NT2/D1 (cell line): ENCODE measurements at regions not wholly inside any gene's neighbourhood (a gene's known extent, or its start where the extent isn't known, plus 50 kb on each side); places are given as distances from the start of the nearest gene placed in this dataset.
"Not testable (repeated sequence)": the region's sequence is repeated elsewhere in the genome, so short reads cannot be mapped to it uniquely, and the experiment has no call there.

Experiments
- DNase-seq: peaks from one replicate; pipeline ENCODE4 v3.0.0-alpha.2; 2011; ENCODE audit warnings: low read depth, low spot score
- H3K27me3 ChIP-seq: 2 replicates; pipeline ENCODE4 v1.6.0; 2011; ENCODE audit warnings: mild to moderate bottlenecking; ENCODE audit not compliant: insufficient read length, insufficient read depth
- H3K36me3 ChIP-seq: 2 replicates; pipeline ENCODE4 v1.6.1; 2011; ENCODE audit warnings: mild to moderate bottlenecking, low read length, mixed read lengths; ENCODE audit not compliant: insufficient read depth, insufficient read length
- H3K4me1 ChIP-seq: 2 replicates; pipeline ENCODE4 v1.5.1; 2011; ENCODE audit not compliant: insufficient read depth, insufficient read length
- H3K4me3 ChIP-seq: 2 replicates; pipeline ENCODE4 v1.5.1; 2011; ENCODE audit warnings: low read depth; ENCODE audit not compliant: insufficient read length
- H3K9ac ChIP-seq: 2 replicates; pipeline ENCODE4 v1.6.0; 2011; ENCODE audit warnings: low read depth; ENCODE audit not compliant: insufficient read length
- H3K9me3 ChIP-seq: 2 replicates; pipeline ENCODE4 v1.5.1; 2011; ENCODE audit warnings: mild to moderate bottlenecking, low read length; ENCODE audit not compliant: insufficient read depth
- SUZ12 ChIP-seq: IDR thresholded peaks from 2 replicates; pipeline ENCODE4 v1.6.1; 2011; ENCODE audit not compliant: insufficient read length, insufficient read depth; ENCODE audit errors: extremely low read depth
- YY1 ChIP-seq: IDR thresholded peaks from 2 replicates; pipeline ENCODE4 v1.6.1; 2011; ENCODE audit not compliant: insufficient read length, insufficient read depth
- ZNF274 ChIP-seq: IDR thresholded peaks from 2 replicates; pipeline ENCODE4 v1.6.1; 2011; ENCODE audit warnings: mild to moderate bottlenecking, low read depth, low read length

DNA sequence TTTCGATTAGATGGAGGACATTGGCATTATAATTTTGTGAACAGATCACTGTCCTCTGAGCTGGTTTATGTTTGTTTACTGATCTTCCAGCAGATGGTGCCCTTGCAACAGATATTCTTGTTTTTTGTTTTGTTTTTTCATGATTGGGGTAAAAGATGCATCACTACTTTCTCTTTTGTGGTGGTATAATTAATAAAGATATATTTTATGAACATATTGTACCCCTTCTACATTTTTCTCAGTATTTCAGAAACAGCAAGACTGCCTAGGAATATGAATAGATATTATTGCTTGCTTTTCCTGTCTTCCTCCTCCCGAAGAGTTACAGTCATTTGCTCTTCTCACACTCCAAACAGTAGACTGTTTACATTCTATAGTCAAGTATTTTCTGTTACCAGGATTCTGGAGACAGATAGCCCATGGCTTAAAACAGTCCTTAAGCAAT lies 905.2 kb downstream of the TRAM1L1 start:
- H3K4me1 ChIP-seq = no peaks in the 10 kb centered on the region
- no peak overlapping the region for H3K9ac ChIP-seq
- no peaks in the 10 kb centered on the region for H3K36me3 ChIP-seq
- H3K27me3 ChIP-seq = no peaks in the 10 kb centered on the region
- no peak overlapping the region for H3K4me3 ChIP-seq
- H3K9me3 ChIP-seq = no peaks in the 10 kb centered on the region
- no peak for DNase-seq
- TF ChIP-seq YY1 (no peak), SUZ12 (no peak), ZNF274 (no peak)

GRCh38 chr4:116151371-116151770 lies 934.0 kb downstream of the TRAM1L1 start:
- DNase-seq, H3K9ac ChIP-seq, H3K27me3 ChIP-seq, H3K9me3 ChIP-seq, H3K4me3 ChIP-seq, H3K4me1 ChIP-seq, H3K36me3 ChIP-seq: not testable (repeated sequence)

- Histone ChIP-seq H3K27me3 (no peaks in the 10 kb centered on the region), H3K9ac (no peak overlapping the region), H3K36me3 (no peaks in the 10 kb centered on the region), H3K4me1 (peaks cover 3% of the 10 kb centered on the region), H3K9me3 (peaks cover 9% of the 10 kb centered on the region; the same call in 1 of the 2 replicates), H3K4me3 (no peak overlapping the region)
- no peak for TF ChIP-seq ZNF274
- no peak for TF ChIP-seq SUZ12
- TF ChIP-seq YY1 = no peak
- DNase-seq = no peak
Observed at GRCh38 chr4:116150152-116150551, 935.2 kb downstream of the TRAM1L1 start.

GRCh38 chr4:116143198-116143597 lies 942.2 kb downstream of the TRAM1L1 start:
- peaks cover 9% of the 10 kb centered on the region; the same call in 1 of the 2 replicates for H3K9me3 ChIP-seq
- H3K4me3 ChIP-seq = no peak overlapping the region
- H3K27me3 ChIP-seq = no peaks in the 10 kb centered on the region
- TF ChIP-seq YY1 (no peak), SUZ12 (no peak), ZNF274 (no peak)
- no peak overlapping the region for H3K9ac ChIP-seq
- no peaks in the 10 kb centered on the region for H3K36me3 ChIP-seq
- DNase-seq = no peak
- peaks cover 3% of the 10 kb centered on the region for H3K4me1 ChIP-seq

GRCh38 chr4:116132946-116133345 lies 952.4 kb downstream of the TRAM1L1 start:
- no peak for DNase-seq
- no peaks in the 10 kb centered on the region for H3K4me1 ChIP-seq
- no peaks in the 10 kb centered on the region for H3K36me3 ChIP-seq
- peaks cover 12% of the 10 kb centered on the region; the same call in 1 of the 2 replicates for H3K9me3 ChIP-seq
- no peaks in the 10 kb centered on the region for H3K27me3 ChIP-seq
- no peak overlapping the region for H3K4me3 ChIP-seq
- TF ChIP-seq YY1 (no peak), SUZ12 (no peak), ZNF274 (no peak)
- no peak overlapping the region for H3K9ac ChIP-seq

- TF ChIP-seq SUZ12 (no peak), YY1 (no peak), ZNF274 (no peak)
- no peak overlapping the region for H3K4me3 ChIP-seq
- no peaks in the 10 kb centered on the region for H3K4me1 ChIP-seq
- no peaks in the 10 kb centered on the region for H3K36me3 ChIP-seq
- DNase-seq = no peak
- no peaks in the 10 kb centered on the region for H3K27me3 ChIP-seq
- H3K9ac ChIP-seq = no peak overlapping the region
- H3K9me3 ChIP-seq = peaks cover 1% of the 10 kb centered on the region; the same call in 1 of the 2 replicates
Observed at GRCh38 chr4:116126794-116127193, 958.6 kb downstream of the TRAM1L1 start.

GRCh38 chr4:116122124-116122523 lies 963.3 kb downstream of the TRAM1L1 start:
- no peaks in the 10 kb centered on the region for H3K9me3 ChIP-seq
- H3K4me1 ChIP-seq = no peaks in the 10 kb centered on the region
- no peak overlapping the region for H3K4me3 ChIP-seq
- DNase-seq = no peak
- no peak overlapping the region for H3K9ac ChIP-seq
- H3K27me3 ChIP-seq = no peaks in the 10 kb centered on the region
- H3K36me3 ChIP-seq = no peaks in the 10 kb centered on the region
- TF ChIP-seq SUZ12 (no peak), ZNF274 (no peak), YY1 (no peak)

DNA sequence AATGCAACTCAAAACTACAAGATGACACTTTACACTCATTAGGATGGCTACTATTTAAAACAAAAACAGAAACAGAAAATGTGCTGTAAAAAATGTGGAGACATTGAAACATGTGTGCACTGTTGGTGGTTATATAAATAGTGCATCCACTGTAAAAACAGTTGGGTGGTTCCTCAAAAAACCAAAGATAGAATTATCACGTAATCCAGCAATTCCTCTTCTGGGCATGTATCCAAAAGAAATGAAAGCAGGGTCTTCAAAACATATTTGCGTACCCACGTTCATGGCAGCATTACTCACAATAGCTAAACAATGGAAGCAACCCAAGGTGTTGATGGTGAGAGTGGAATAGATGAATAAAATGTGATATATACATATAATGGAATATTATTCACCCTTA lies 967.2 kb downstream of the TRAM1L1 start:
- Histone ChIP-seq H3K9ac (no peak overlapping the region), H3K36me3 (no peaks in the 10 kb centered on the region), H3K4me1 (no peaks in the 10 kb centered on the region), H3K27me3 (no peaks in the 10 kb centered on the region), H3K9me3 (no peaks in the 10 kb centered on the region), H3K4me3 (no peak overlapping the region)
- no peak for TF ChIP-seq YY1
- TF ChIP-seq ZNF274 = no peak
- TF ChIP-seq SUZ12 = no peak
- DNase-seq = no peak

GRCh38 chr4:116112861-116113260 lies 972.5 kb downstream of the TRAM1L1 start:
- not testable (repeated sequence) for H3K36me3 ChIP-seq, H3K4me1 ChIP-seq, H3K4me3 ChIP-seq, DNase-seq, H3K27me3 ChIP-seq, H3K9ac ChIP-seq, H3K9me3 ChIP-seq
